Kidney (tissue), 13 donors: ENCODE measurements at regions not wholly inside any gene's neighbourhood (a gene's known extent, or its start where the extent isn't known, plus 50 kb on each side); places are given as distances from the start of the nearest gene placed in this dataset.

ENCODE experiments used
- DNase-seq, 5 donors: peaks; one replicate each; pipeline ENCODE4 v3.0.0-alpha.2; 2013 to 2020
- FAIRE-seq: peaks from 2 replicates; lab custom pipeline; 2012; peaks lifted over from hg19 to GRCh38; lab: Jason Lieb, UNC
- H3K27ac ChIP-seq, 2 donors: one replicate each; pipeline ENCODE4 v1.7.0; 2013; ENCODE audit warnings: low read depth in 2 of 2, low read length in 2 of 2, inconsistent platforms in 1 of 2
- H3K27me3 ChIP-seq: one replicate; pipeline ENCODE4 v1.7.1; 2013; ENCODE audit warnings: low read length, inconsistent platforms; ENCODE audit not compliant: control insufficient read depth, insufficient read depth
- H3K36me3 ChIP-seq, 3 donors: one replicate each; pipeline versions ENCODE4 v1.7.0 to v1.7.1; 2013; ENCODE audit warnings: low read length in 3 of 3, control low read depth in 1 of 3, inconsistent platforms in 1 of 3; ENCODE audit not compliant: insufficient read depth in 3 of 3, control insufficient read depth in 2 of 3
- H3K4me1 ChIP-seq, 3 donors: one replicate each; pipeline versions ENCODE4 v1.7.0 to v1.7.1; 2013; ENCODE audit warnings: low read length in 3 of 3, inconsistent platforms in 1 of 3, low read depth in 1 of 3; ENCODE audit not compliant: control insufficient read depth in 2 of 3, insufficient read depth in 2 of 3
- H3K4me3 ChIP-seq, 3 donors: one replicate each; pipeline versions ENCODE4 v1.7.0 to v1.8.1; 2013; ENCODE audit warnings: low read length in 3 of 3, control low read depth in 1 of 3, inconsistent platforms in 1 of 3
- H3K9ac ChIP-seq, 3 donors: one replicate each; pipeline versions ENCODE4 v1.7.0 to v1.7.1; 2013; ENCODE audit warnings: low read length in 3 of 3, control low read depth in 1 of 3, inconsistent platforms in 1 of 3
- H3K9me3 ChIP-seq, 3 donors: one replicate each; pipeline versions ENCODE4 v1.7.0 to v1.7.1; 2013; ENCODE audit warnings: low read length in 3 of 3, control low read depth in 1 of 3, inconsistent platforms in 1 of 3; ENCODE audit not compliant: control insufficient read depth in 2 of 3, insufficient read depth in 1 of 3
- intact Hi-C: fragments of 100-400 bp; cut with DNase I; formaldehyde crosslinking; loops from one replicate; pipeline ENCODE4 v1.11.1; 2022
- TF ChIP-seq, protein P1 (sequence below): IDR thresholded peaks from 3 replicates; pipeline ENCODE4 v1.5.1; 2012; ENCODE audit warnings: mild to moderate bottlenecking, moderate library complexity, borderline replicate concordance; ENCODE audit not compliant: insufficient read depth; ENCODE audit errors: extremely low read depth
- donor health status: control.
- donor health status: control.
- donor health status: control.
- donor health status: control.
- donor health status: control.
- donor health status: DM: yes; HTN: yes; CAD: no.
- donor health status: Normal renal cell carcinoma (clear cell type).

DNA sequence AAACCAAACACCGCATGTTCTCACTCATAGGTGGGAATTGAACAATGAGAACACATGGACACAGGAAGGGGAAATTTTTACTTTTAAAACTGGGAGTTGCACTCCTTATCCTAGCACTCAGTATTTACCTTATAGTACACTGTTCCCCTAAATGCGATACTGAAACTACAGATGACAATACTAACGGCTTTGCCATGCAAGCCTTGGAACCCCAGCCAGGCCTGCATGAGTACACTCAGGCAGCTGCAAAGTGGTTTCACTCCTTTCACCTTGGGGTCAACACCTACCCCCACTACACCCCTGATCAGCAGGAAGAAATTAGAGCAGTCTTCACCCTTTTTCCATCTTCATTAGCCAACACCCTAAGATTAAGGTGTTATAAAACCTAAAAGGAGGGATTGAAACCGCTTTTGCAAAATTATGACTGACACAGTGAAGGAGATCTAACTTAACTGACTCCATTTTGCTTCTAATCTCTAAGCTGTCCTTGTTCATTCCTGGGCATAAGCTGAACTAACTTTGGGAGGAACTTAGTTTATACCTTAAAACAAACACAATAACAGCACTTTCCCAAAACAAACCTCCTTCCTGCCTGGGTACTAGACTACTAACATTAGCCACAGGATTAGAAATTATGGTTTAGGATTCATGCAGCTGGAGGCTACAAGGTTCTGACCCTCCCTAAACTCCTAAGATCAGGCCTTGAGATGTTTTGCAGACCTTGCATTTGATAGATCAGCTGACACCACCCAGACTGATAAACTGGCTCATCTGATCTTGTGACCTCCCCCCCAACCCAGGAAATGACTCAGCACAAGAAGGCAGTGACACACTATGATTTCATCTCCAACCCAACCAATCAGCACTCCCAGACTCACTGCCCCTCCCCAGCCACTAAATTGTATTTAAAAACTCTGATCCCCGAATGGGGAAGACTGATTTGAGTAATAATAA, 452.1 kb upstream of the PPP2R3A start:
- TF ChIP-seq, protein P1, sequence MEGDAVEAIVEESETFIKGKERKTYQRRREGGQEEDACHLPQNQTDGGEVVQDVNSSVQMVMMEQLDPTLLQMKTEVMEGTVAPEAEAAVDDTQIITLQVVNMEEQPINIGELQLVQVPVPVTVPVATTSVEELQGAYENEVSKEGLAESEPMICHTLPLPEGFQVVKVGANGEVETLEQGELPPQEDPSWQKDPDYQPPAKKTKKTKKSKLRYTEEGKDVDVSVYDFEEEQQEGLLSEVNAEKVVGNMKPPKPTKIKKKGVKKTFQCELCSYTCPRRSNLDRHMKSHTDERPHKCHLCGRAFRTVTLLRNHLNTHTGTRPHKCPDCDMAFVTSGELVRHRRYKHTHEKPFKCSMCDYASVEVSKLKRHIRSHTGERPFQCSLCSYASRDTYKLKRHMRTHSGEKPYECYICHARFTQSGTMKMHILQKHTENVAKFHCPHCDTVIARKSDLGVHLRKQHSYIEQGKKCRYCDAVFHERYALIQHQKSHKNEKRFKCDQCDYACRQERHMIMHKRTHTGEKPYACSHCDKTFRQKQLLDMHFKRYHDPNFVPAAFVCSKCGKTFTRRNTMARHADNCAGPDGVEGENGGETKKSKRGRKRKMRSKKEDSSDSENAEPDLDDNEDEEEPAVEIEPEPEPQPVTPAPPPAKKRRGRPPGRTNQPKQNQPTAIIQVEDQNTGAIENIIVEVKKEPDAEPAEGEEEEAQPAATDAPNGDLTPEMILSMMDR: no peak
- Histone ChIP-seq H3K36me3 (no peaks in the 10 kb centered on the region), H3K4me1 (no peaks in the 10 kb centered on the region), H3K9me3 (peaks cover 0 to 4% (median 0%) of the 10 kb centered on the region in 3 donors), H3K27ac (no peak overlapping the region), H3K4me3 (no peak overlapping the region), H3K9ac (no peak overlapping the region), H3K27me3 (no peaks in the 10 kb centered on the region)
- DNase-seq (no peak), FAIRE-seq (no peak)
- intact Hi-C loops: no loop called here

DNA sequence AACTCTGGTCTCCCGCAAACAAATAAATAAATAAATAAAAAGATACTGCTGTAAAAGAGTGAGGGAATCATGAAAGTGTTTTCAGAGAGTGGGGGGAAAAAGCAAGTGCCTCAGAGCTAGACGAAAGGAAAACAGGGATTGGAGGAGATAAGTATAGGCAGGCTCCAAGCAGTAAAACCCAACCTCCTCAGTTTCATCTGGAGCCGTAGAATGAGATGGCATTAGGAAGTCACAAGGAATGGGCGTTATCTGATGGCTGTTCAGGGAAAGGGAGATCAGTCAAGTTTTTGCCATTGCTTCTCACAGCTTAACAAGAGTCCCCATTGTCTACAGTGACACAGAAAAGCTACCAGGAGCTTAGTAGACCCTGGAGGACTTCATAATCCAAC, 451.5 kb upstream of the PPP2R3A start:
- no peaks in the 10 kb centered on the region for H3K4me1 ChIP-seq
- TF ChIP-seq, protein P1: no peak
- no peaks in the 10 kb centered on the region for H3K36me3 ChIP-seq
- FAIRE-seq: no peak
- H3K4me3 ChIP-seq: no peak overlapping the region
- no peak overlapping the region for H3K27ac ChIP-seq
- no peak overlapping the region for H3K9ac ChIP-seq
- peaks cover 0 to 3% (median 0%) of the 10 kb centered on the region in 3 donors for H3K9me3 ChIP-seq
- intact Hi-C loops: no loop called here
- no peaks in the 10 kb centered on the region for H3K27me3 ChIP-seq
- no peak for DNase-seq

DNA sequence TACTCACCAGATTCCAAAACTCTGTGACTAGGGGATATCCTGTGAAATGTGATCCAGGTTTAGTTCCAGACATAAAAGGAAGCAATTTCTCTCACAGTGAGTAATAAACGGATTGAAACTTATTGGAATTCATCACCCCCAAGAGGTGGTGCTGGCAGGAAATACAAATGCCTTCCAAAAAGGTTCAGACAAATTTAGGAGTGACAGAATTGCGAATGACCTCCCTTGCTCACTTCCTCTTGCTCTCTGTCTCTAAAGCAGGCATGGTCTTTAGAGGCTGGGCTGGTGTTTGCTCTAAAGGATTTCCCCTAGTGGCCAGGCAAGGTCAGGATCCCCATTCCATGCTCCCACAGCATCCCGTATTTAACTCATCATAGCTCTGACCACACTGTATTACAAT, 449.4 kb upstream of the PPP2R3A start:
- Histone ChIP-seq H3K4me3 (no peak overlapping the region), H3K4me1 (no peaks in the 10 kb centered on the region), H3K9me3 (no peaks in the 10 kb centered on the region), H3K36me3 (no peaks in the 10 kb centered on the region), H3K27me3 (no peaks in the 10 kb centered on the region), H3K27ac (no peak overlapping the region), H3K9ac (no peak overlapping the region)
- peak in 2 of 5 donors; percentile 7 to 12 for DNase-seq
- no peak for FAIRE-seq
- TF ChIP-seq, protein P1: no peak
- intact Hi-C loops: no loop called here
